ENCODE measurements at regions not wholly inside any gene's neighbourhood (a gene's known extent, or its start where the extent isn't known, plus 50 kb on each side); places are given as distances from the start of the nearest gene placed in this dataset.

DNA sequence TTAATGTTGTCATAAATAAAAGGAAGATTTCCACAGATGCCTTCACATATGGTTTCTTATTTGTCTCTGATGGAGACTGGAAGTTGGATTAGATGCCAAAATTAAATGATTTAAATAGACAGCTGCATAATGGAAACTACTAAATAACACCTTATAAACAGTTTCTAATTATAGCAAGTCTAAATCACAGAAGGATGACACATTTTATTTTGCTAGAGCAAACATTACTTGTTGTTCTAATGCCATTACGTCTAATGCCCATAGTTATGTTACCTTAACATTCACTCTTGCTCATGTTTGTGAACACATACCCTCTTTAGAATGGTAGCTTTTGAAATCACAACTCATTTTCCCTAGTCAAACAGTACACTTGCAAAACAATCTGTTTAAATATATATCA is 92.8 kb downstream of the ZIC4 start:
- TF ChIP-seq, protein P1, sequence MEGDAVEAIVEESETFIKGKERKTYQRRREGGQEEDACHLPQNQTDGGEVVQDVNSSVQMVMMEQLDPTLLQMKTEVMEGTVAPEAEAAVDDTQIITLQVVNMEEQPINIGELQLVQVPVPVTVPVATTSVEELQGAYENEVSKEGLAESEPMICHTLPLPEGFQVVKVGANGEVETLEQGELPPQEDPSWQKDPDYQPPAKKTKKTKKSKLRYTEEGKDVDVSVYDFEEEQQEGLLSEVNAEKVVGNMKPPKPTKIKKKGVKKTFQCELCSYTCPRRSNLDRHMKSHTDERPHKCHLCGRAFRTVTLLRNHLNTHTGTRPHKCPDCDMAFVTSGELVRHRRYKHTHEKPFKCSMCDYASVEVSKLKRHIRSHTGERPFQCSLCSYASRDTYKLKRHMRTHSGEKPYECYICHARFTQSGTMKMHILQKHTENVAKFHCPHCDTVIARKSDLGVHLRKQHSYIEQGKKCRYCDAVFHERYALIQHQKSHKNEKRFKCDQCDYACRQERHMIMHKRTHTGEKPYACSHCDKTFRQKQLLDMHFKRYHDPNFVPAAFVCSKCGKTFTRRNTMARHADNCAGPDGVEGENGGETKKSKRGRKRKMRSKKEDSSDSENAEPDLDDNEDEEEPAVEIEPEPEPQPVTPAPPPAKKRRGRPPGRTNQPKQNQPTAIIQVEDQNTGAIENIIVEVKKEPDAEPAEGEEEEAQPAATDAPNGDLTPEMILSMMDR (conservative IDR thresholded peaks at IDR 0.05; ENCODE audit: low read length) = no peak
- no peak for TF ChIP-seq EZH2phosphoT487 (IDR thresholded peaks at IDR 0.05; ENCODE audit: borderline replicate concordance, low read depth, low read length)

Data from OCI-LY7 (cell line).